NCI-H446 (cell line): ENCODE measurements at regions not wholly inside any gene's neighbourhood (a gene's known extent, or its start where the extent isn't known, plus 50 kb on each side); places are given as distances from the start of the nearest gene placed in this dataset.

Source experiments
- DNase-seq, 2 experiments: peaks; one replicate each; lab custom pipeline; 2025; lab: John Stamatoyannopoulos, UW

DNA sequence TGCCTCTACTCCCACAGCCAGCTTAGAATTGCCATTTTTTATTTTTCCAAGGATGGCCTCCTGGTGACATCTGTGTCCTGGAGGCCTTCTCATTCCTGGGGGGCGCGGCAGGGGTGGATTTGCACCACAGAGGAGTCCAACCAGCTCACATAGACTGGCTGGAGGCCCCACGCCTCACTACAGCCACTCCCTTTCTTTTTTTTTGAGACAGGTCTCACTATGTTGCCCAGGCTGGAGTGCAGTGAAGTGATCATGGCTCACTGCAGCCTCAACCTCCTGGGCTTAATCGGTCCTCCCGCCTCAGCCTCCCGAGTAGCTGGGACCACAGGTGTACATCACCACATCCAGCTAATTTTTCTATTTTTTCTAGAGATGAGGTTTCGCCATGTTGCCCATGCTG is 57.6 kb upstream of the DOCK1 start:
- DNase-seq: no peak

DNA sequence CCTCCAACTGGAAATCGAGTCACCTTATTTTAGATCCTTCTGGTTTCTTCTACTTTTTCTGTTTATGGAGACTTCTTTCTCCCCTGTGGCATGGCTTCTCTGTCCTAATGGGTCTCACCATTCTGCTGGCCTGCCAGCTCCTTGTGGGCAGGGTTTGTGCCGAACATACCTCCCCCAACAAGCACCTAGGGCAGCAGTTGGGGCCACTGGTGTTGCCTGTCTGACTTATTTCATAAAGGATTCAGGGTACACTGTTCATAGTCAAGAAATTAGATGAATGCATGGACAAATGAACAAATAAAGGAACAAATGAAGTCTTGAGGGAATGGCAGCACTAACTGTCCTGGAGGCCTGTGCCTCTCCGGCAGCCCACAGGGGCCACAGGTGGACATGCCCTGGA is 55.6 kb upstream of the DOCK1 start:
- no peak for DNase-seq

DNA sequence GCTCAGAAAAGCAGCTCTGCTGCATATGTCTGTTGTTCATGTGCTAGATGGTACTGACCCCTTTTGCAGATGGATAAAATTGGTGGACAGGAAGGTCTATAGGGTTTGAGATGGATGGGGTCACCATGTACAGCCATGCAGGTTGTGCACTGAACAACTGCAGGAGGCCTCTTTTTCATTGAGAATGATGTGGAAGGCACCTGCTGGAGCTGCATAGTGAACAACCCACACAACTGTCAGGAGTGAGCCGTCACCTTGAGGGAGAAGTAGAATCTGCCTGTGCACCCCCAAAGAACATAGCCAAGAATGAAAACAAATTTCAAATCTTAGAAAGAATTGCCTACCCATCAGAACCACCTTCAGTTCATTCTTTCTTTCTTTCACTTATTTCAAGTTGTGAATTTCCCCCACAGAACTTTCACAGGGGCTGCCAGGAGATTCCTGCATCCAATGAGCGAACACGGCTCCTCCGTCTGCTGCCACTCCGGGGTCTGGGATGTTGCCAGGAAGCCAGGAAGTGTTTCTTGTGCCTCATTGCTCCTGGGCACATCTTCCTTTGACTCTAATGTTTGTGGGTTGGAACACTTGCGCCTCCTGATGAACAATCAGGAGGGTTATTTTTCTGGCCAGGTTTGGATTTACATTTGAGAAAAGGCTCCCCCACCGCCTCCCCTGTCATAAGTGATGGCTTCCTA is 53.7 kb upstream of the DOCK1 start:
- peak in 1 of 2 experiments; percentile 5 for DNase-seq

DNA sequence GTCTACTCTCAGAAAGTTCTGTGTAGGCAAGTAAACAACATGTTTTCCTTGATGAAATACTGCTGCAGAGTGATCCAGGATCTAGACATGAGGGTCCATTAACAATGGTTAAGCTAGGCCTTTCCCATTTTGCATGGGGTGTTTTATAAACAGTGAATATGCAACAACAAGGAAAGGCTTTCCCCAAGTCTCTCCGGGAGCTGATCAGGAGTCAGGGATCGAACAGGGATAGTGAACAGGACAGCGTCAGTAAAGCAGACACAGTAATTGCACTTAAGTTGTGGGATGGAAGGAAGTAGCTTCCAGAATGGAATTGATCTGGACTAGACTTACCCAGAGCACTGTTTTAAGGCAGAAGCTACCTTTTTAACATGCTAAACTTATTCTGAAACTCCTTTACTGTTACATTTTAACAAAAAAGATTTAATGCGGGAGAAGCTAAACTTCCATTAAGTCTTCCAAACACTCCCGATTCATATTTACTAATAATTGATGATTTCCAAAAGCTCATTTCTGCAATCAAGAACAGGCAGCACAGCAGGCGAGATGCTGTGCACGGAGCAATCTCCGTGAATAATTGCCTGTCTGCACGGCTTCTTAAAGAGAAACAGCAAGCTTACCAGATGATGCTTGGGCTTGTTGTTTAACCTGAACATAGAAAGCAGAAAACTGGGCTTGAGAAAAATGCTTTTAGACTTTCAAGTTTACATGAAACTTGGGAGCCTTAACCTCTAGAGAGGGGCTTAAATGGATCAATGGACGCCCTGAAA is 50.3 kb upstream of the DOCK1 start:
- DNase-seq: no peak
